ENCODE measurements at regions not wholly inside any gene's neighbourhood (a gene's known extent, or its start where the extent isn't known, plus 50 kb on each side); places are given as distances from the start of the nearest gene placed in this dataset.

DNA sequence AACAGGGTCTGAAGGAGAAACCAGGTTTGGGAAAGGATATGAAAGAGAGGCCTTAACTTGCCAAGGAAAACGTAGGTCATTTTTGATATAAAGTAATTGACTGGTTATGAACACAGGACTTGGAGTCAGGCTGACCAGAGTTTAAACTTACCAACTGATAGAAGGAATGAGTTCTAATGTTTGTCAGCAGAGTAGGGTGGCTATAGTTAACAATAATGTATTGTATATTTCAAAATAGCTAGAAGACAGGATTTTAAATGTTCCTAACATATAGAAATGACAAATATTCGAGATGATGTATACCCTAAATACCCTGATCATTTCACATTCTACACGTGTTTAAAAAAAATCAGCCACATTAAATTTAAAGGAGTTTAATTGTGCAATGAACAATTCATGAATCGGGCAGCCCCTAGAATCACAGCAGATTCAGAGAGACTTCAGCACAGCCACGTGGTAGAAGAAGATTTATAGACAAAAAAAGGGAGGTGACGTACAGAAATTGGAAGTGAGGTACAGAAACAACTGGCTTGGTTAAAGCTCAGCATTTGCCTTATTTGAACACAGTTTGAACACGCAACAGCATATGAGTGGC lies 52.5 kb upstream of the PLEKHG7 start:
- DNase-seq, result no peak

DNA sequence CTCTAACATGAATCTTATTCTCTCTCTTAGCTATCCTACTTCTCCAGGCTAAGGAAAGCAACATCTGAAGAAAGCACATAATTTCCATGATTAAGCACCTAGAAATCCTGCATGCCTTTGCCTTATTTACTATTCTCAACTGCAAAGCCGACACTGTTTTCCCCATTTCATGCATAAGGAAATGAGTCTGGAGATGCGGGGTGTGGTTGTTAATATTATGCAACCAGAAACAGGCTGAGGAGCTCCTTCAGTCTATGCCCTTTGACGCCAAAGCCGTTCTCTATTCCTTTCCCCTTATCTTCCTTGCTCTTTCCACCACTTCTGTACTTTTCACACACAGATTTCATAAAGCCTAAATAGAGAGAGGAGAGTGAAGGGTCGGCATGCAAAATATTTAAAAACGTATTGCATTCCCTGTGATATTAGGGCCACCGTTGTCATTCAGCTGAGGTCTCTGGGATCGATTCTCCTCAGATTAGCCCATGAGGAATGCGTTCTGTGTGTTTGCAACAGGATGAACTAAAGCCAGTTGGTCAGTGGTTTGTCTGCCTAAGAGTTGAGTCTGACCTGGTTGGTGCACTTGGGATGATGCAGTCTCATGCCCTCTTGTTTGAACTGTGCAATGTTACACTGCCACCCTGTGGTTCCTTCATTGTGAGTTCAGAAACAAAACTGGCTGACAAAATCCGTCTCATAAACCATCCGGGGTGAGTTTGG lies 53.1 kb upstream of the PLEKHG7 start:
- DNase-seq, result peak; percentile 18

DNA sequence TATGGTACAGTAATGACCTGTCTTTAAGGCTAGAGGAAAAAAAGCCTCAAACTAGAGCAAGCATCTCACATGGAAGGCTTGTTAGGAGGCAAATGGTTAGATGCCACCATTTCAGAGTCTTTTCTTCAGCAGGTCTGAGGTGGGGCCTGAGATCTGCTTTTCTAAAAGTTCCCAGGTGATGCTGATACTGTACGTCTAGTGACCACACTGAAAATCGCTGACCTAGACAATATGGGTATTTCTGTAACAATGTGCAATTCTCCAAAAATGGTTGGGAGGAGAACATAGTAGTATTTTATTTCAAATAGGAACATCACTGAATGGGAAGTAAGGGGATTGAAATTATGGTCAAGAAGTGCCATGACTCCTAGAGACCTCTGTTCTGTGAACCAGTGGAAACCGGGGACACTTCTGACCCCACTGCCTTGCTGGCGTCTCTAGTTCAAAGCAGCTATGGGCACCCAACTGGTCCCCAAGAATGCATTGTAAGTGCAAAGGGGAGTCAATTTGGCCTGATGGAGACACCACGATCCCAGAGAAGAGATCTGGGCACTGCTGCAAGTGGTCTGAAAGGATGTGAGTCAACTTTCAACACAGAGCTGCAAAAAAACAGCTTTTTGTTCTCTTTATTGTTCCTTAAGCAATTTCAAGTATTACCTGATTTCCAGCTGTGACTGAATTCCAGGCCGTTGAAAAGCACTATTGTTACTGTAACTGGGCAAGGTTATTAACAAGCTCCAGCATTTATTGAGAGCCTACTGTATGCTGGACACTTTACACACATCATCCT lies 54.4 kb upstream of the PLEKHG7 start:
- no peak for DNase-seq

DNA sequence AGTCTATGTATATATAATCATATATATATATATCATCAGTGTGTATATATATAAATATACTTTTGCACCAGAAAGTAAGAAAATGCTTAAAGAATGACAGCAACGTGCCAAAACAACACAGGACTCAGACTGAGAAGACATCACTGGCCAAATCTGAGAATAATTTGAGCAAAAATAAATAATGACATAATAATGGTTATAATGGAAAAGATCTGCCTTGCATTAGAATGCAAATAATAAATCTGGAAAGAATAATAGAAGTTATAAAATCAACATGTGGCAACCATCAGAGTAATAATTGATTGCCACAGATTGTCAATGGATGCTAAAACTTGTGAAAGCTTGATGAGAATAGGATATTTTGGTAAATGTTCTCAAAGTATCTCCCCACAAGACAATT lies 61.5 kb upstream of the PLEKHG7 start:
- DNase-seq, result no peak

DNA sequence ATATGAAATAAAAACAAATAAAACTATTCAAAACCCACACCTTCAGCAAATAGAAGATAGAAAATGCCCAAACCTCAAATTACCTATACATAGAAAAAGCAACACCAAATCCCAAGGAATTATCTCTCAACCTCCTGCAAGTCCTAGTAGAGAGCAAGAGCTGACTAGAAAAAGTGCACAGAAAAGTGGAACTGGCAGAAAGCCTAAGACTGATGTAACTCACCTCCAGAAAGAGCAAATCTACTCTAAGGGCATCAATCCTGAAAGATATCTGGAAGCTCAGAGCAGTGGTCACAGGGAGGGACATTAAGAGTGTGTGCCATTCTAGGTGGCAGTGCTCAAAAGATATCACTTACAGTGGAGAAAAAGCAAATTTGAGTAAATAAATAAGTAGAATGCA lies 62.1 kb upstream of the PLEKHG7 start:
- no peak for DNase-seq

DNA sequence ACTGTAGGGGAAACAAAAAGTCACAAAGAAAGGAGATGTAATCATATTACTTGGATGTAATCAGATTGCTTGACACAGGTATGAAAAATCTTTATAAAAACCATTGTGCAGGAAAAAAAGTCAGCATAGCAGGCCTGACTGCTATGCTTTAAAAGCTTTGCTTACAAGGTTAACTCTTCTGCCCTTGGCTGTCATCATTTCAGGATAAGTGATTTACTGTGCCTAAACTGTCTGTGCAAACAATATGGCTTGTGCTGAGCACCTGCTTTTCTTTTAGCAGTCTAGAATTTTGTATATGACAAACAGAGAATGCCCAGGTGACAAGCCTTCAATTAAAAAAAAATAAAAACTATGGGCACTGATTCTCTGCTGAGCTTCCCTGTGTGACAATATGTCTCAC lies 63.8 kb upstream of the PLEKHG7 start:
- DNase-seq, result no peak

DNA sequence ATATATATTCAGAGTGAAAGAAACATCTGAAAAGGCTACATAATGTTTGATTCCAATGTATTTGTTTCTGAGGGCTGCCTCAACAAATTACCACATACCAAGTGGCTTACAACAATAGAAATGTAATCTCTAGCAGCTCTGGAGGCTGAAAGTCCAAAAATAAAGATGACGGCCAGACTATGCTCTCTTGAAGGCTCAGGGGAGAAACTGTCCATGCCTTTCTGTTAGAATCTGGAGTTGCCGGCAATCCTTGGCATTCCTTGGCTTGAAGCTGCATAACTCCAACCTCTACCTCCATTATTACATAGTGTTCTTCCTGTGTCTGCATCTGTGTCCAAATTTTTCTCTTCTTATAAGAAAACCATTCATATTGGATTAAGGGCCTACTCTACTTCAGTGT lies 68.1 kb upstream of the PLEKHG7 start:
- no peak for DNase-seq

DNA sequence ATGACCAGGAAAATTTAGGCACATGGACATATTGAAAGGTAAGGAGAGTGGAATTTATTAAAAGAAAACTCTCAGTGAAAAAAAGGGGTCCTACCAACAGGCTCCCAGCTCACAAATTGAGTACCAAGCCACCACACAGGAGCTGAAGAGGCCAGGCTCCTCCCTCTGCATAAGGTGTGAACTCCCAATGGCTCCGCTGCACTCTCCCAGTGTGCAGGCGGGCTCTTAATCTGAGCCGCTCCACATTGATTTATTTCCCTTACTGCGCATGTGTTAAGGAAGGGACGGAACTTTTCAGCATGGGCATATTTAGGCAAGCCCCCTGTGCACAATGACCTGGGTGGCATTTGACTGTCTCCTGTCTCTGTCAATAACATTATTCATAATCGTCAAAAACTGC lies 68.6 kb upstream of the PLEKHG7 start:
- no peak for DNase-seq

DNA sequence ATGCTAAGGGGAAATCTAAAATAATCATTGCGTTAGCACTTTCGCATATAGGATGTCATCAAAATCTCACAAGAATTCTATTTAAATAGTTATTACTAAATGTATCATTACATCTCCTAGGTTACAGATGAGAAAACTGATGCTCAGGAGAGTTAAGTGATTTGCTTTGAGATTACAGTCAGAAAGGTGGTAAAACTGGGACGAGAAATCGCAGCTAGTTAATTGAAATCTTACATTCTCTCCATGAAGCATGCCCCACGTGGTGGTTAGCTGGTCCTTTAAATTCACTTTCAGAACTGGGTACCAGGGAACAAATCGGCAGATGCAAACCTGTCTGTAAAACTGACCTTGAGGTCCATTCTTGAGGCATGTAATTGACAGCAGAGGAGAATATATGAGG lies 71.8 kb upstream of the PLEKHG7 start:
- no peak for DNase-seq

DNA sequence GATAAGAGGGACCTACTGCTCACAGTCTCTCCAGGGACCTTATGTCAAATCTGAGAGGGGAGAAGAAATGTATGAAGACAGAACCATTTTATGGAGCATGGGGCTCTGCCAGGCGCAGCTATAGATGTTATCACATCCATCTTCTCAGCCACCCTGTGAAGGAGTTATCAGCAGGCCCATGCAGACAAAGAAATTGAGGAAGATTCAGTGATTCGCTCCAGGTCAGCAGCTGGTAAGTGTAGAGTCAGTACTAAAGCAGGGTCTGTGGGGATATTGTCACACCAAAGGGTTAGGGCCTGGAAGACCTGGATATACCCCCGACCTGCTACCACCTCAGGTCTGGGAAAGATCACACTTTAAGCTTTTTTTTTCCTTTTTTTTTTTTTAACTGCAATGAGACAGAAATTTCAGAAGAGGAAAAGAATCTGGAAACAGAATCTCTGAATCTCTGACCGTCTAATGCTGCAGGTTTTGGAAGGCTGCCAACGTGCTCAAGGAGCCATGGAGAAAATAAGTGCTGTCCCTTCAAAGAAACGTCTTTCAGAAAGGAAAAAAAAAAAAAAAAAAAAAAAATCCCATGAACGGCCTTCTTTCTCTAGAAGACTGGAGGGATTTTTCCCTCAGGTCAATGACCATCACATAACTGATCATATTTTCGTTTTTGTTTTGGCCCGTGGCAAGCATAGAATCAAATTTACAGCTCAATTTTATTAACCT lies 73.3 kb upstream of the PLEKHG7 start:
- DNase-seq, result no peak

DNA sequence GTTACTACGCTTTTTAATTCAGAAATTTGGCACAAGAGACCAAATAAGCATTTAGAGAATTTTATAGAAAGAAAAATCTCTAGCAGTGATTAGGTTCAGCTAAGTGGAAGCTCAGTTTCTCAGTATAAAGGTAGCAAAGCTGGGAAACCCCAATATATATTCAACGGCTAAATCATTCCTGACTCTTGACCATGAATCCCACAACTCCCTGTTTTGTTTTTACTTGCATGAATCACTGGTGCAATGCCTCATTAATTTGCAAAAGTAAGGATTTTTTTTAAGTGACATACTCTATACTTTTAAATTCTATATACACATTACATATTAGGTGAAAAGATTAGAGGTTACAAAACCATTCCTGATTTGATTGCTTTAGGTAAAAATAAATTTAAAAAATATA lies 74.3 kb upstream of the PLEKHG7 start:
- no peak for DNase-seq

DNA sequence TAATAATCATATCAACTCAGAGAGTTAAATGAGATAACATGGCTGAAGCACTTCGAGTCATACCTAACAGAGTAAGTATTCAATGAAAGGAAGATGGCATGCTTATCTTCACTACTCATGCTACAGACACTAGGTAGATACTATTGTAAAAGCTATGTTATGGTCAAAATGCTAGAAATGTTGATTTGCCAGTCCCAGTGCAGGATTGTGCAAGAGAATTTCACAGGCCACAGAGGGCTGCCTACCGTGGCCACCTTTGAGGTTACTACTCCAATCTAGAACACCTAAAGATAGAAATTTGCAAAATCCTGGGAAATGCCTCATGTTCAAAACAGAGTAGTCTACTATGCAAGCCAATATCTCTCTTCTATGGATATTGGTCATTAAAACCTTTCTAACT lies 75.3 kb upstream of the PLEKHG7 start:
- no peak for DNase-seq

DNA sequence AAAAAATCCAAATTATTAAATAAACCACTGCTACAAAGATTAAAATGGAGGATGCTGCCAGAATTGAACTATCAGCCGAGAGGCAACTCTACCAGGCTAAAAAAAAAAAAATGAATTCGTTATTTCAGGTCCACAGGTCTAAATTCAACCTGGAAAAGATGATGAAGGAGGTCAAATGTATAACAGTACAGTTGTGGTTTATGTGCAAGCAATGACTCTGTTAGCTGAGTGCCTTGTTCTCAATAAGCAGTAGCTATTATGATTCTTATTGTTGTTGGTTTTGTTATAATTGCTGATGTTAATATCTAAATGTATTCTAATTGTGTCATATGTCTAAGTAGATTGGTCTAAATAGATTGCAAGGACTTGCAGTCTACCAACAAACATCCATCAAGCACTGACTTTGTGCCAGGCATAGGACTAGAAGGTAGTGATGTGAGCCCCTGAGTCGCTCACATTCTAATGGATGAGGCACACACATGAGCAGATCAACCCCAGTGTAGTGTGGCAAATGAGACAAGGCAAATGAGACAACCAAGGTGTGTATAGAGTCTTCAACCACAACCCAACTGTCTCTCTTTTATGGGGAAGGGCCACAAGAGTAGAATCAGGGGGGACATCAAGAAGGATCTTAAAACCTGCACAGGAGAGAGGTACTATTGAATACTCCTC lies 77.0 kb upstream of the PLEKHG7 start:
- no peak for DNase-seq

DNA sequence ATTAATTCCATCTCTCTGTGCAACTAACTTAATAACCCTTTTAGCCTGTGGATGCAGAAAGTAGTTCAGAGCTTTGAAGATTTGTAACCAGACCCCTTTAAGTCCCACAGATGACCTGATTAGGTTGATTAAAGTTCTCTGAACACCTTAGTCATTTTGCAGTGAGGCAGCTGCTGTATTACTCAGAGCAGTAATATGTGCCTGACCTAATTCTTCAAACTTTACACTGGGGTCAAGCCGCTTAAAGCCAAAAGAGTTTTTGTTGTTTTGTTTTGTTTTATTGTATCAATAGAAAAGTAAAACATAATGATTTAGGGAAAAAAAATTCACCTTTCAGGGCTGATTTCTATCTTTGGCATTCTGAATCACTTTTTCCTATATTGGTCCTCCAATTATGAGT lies 78.6 kb upstream of the PLEKHG7 start:
- no peak for DNase-seq

DNA sequence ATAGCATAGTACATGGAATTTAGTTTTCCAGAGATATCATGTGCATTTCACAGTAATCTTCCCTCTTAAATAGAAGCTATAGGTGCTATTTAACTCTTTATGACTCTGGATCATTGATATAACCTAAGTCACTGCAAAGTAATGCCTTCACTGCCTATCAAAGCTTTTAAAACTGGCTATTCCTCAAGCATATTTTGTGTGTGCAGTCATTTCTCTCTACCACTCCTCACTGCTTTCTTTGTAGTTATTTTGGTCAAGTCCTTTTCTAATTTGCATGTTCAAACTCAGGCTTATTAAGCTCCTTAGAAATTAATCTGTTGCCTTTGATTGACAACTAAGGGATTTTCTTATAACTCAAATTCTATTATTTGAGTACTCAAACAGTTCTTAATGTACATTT lies 79.4 kb upstream of the PLEKHG7 start:
- no peak for DNase-seq

DNA sequence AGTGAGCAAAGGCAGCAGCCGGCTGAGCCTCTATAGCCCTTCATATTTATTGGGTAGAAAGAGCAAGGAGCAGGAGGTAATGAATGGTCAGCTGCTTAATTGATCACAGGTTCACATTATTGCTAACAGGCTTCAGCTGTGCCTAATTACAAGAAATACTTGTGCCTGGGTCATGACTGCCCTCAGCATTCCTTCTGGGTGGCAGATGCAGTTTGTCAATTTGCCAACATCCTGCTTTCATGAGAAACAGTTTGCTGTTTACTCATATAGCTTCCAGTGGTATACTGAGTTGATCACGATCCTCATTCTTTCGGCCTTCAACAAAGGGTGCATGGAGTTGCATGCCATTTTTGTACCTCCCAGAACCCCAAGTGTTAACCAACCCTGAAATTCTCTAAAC lies 81.0 kb upstream of the PLEKHG7 start:
- no peak for DNase-seq

DNA sequence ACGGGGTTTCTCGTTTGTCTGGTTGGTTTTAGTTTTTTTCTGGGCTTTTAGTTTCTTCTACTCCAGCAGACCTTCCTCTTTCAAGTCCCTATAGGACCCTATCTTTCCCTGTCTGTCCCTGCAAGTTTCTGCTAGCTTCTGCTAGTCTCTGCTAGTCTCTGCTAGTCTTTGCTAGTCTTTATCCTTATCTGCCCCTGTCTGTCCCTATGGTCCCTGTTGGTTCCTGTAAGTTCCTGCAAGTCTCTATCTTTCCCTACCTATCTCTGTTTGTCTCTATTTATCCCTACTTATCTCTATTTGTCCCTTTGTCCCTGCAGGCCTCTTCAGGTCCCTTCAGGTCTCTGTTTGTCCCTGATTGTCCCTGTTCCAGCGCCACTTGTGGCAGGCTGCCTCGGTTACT lies 81.5 kb upstream of the PLEKHG7 start:
- no peak for DNase-seq

DNA sequence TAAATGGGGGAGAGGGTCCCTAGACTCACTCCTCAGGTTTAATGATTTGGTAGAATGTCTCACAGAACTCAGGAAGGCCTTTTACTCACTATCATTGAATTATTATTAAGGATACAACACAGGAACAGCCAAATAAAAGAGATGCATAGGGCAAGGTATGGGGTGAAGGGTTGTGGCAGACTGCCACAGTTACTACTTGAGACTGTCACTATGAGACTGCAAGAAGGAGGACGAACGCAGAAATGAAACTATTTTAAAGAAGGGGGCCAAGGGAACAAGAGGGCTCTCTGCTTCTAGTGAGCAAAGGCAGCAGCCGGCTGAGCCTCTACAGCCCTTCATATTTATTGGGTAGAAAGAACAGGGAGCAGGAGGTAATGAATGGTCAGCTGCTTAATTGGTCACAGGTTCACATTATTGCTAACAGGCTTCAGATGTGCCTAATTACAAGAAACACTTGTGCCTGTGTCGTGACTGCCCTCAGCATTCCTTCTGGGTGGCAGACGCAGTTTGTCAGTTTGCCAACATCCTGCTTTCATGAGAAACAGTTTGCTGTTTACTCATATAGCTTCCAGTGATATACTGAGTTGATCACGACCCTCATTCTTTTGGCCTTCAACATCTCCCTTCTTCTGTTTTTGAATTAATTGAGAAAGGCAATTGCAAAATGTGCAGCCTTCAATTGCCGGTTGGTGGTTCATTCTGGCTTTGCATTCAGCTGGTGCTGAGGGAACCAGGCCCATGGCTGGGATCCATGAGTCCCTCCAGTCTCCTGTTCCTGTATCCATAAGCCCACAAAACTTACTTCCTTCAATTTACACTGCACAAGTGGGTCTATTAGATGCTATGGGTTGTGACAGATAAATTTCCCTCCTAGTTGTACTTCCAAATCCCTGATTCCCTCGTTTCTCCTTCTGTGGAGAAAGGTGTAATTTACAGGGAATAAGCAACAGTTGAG lies 82.8 kb upstream of the PLEKHG7 start:
- DNase-seq, result no peak

DNA sequence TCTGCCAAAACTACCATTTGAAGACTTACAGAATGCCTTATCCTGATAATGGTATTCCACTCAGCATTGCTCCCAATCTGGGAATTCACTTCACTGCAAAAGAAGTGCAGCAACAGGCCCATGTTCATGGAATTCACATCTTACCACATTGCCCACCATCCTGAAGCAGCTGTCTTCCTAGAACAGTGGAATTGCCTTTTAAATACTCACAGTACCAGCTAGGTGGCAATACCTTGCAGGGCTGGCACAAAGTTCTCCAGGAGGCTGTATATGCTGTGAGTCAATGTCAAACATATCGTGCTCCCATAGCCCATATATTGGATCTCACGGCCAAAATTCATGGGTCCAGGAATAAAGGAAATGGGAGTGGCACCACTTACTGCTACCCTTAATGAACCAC lies 83.8 kb upstream of the PLEKHG7 start:
- no peak for DNase-seq

DNA sequence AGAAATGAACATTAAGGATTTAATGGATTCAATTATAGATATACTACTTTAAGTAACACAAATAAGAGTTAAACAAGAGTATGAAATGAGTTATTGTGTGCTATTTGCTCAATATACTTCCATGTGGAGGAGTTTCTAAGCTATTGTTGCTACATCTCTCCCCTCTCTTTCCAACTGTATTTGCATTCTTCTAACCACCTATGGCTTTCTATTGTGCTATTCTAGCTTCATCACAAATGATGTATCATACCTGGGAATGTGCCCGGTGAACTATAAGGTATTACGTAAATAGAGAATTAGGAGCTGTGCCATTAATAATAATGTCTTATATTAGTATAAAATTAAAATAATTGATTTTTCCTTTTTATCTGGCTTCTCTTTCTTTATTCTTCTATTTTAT lies 87.1 kb upstream of the PLEKHG7 start:
- no peak for DNase-seq

DNA sequence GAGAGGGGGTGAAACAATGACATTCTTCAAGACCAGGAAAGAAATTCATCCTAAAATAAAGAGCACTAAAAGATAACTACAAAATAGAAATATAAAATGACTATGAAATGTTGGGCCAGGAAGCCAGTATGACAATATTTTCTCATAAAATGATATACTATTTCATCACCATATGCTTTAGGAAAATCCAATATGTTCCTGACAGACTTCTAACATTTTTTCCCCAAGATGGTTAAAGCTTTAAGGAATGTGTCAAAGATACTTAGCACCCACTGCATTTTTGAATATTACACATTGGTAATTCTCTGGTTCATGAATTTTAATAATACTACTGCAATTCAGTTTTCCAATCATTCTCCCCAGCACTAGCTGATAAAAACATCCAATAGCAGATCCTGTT lies 87.7 kb upstream of the PLEKHG7 start:
- no peak for DNase-seq

DNA sequence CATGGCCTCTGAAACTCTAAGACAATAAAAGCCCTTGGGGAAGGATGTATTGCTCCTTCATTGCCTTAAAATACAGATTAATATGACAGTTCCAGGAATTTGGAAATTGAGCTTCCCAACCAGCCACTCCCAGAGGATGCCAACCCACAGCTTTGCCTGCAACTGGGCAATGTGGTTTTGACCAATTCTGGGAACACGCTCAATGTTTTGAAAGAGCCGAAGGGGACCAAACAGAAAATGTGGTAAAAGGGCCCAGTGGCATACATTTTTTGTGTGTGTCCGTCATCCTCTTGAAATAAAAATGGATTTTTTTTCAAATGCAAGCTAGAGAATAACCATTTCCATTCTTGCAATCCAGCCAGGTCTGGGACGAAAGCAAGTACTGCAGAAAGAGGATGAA lies 88.3 kb upstream of the PLEKHG7 start:
- no peak for DNase-seq
